AG04450 (cell line): ENCODE measurements at regions not wholly inside any gene's neighbourhood (a gene's known extent, or its start where the extent isn't known, plus 50 kb on each side); places are given as distances from the start of the nearest gene placed in this dataset.

Experiments used
- CTCF ChIA-PET: fragments of 300-600, 350-600 bp; formaldehyde crosslinking; extraction: SDS; loops from one replicate; lab custom pipeline; 2022; ENCODE audit warnings: antibody characterized with exemption, inconsistent platforms; lab: Charles Lee
- POLR2A ChIA-PET: fragments of 350-600 bp; formaldehyde crosslinking; extraction: SDS; loops from one replicate; lab custom pipeline; 2021; ENCODE audit warnings: antibody characterized with exemption, inconsistent platforms; lab: Yijun Ruan, JAX
- DNase-seq: peaks from one replicate; pipeline ENCODE4 v3.0.0-alpha.2; 2011; ENCODE audit warnings: low read depth, low spot score
- H3K27ac ChIP-seq: one replicate; pipeline ENCODE4 v1.5.1; 2012; ENCODE audit warnings: low read depth, low read length, control low read depth
- H3K27me3 ChIP-seq: one replicate; pipeline ENCODE4 v1.6.0; 2012; ENCODE audit warnings: low read length; ENCODE audit not compliant: control insufficient read depth, insufficient read depth
- H3K4me3 ChIP-seq: 2 replicates; pipeline ENCODE4 v1.5.1; 2011; ENCODE audit warnings: mild to moderate bottlenecking, low read depth, low read length, control low read depth
- H3K9me3 ChIP-seq: 2 replicates; pipeline ENCODE4 v1.5.1; 2012; ENCODE audit warnings: low read length; ENCODE audit not compliant: control insufficient read depth, insufficient read depth
- TF ChIP-seq, protein P1 (sequence below): IDR thresholded peaks from 2 replicates; pipeline ENCODE4 v1.5.1; 2011; ENCODE audit warnings: low read depth, low read length, control low read depth, inconsistent platforms

DNA sequence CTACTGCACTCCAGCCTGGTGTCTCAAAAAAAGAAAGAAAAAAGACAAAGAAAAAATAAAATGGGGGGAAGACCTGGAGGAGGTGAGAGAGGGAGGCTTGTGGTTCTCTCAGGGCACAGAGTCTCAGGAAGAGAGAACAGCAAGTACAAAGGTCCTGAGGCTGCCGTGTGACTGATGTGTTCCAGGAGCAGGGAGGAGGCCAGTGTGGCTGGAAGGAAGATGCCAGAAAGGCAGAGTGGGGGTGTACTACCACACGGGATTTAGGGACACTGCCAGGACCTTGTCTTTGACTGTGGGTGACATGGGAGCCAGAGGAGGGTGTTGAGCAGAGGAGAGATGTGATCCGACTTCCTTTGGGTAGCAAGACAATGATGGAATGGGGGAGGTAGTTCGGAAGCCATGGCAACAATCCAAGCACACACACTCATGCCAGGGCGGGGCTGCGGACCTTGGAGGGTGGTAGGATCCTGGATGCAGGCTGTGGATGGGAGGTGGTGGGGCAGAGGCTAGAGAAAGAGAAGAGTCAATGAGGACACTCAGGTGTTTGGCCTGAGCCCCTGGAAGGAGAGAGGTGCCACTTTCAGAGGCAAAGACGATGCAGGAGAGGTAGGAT is 136.4 kb upstream of the PTPN1 start:
- Histone ChIP-seq H3K27me3 (no peaks in the 10 kb centered on the region), H3K9me3 (peaks cover 6% of the 10 kb centered on the region), H3K27ac (no peak overlapping the region), H3K4me3 (no peak overlapping the region)
- no peak for DNase-seq
- CTCF ChIA-PET: no interaction called here
- POLR2A ChIA-PET: no interaction called here
- TF ChIP-seq, protein P1, sequence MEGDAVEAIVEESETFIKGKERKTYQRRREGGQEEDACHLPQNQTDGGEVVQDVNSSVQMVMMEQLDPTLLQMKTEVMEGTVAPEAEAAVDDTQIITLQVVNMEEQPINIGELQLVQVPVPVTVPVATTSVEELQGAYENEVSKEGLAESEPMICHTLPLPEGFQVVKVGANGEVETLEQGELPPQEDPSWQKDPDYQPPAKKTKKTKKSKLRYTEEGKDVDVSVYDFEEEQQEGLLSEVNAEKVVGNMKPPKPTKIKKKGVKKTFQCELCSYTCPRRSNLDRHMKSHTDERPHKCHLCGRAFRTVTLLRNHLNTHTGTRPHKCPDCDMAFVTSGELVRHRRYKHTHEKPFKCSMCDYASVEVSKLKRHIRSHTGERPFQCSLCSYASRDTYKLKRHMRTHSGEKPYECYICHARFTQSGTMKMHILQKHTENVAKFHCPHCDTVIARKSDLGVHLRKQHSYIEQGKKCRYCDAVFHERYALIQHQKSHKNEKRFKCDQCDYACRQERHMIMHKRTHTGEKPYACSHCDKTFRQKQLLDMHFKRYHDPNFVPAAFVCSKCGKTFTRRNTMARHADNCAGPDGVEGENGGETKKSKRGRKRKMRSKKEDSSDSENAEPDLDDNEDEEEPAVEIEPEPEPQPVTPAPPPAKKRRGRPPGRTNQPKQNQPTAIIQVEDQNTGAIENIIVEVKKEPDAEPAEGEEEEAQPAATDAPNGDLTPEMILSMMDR: no peak

DNA sequence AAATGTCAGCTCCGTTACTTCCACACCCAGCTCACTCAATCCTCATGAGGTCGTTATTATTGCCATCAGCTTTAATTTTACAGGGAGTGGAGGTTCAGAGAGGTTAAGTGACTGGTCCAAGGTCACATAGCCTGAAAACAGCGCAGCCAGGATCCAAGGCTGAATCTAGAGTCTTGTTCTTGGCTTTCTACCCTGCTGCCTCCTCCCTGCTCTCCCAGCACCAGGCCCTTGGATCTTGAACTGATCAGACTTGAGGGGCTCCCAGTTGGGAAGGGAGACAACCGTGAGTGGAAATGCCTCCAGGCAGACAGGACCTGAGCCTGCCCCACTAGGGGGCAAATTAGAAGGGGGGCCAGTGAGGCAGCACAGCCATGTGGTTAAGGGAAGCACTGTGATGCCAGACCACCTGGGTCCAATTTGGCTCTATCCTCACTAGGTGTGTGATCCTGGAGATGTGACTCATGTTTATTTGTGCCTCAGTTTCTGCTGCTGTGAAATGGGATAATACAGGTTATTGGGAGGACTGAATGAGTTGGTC is 135.6 kb upstream of the PTPN1 start:
- no peak overlapping the region for H3K4me3 ChIP-seq
- TF ChIP-seq, protein P1: no peak
- H3K27me3 ChIP-seq: no peaks in the 10 kb centered on the region
- CTCF ChIA-PET: no interaction called here
- H3K9me3 ChIP-seq: no peaks in the 10 kb centered on the region; the same call in none of the 2 replicates
- POLR2A ChIA-PET: no interaction called here
- no peak for DNase-seq
- no peak overlapping the region for H3K27ac ChIP-seq

DNA sequence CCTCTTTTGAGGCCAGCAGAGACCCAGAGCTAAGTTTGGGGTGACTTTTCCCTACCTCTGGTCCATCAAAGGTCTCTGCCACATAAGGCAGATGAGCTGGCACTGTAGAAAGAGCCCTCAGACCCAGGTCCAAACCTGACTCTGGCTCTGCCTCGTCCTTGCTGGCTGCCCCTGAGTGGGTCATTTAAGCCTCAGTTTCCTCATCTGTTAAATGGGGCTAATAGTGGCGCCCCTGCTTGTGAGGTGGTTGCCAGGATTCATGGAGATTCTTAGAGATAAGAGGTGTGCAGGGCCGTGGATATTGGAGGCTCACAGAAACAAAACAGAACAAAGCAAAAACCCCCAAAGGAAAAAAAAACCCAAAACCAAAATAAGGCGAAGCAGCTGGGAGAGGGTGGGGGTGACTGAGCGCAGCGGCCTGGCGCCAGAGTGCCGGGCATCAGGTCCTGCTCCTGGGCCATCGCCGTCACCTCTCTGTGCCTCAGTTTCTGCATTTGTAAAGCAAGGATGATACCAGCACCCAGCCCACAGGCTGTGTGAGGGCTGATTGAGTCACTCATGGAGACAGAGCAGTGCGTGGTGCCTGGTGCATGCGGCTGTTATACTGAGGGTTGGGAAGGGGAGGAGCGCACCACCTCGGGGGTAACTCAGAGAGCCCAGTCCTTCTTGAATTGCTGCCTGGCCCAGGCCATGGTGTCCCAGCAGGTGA is 133.8 kb upstream of the PTPN1 start:
- H3K4me3 ChIP-seq: no peak overlapping the region
- H3K27ac ChIP-seq: no peak overlapping the region
- TF ChIP-seq, protein P1: no peak
- no peaks in the 10 kb centered on the region; the same call in 1 of the 2 replicates for H3K9me3 ChIP-seq
- no peak for DNase-seq
- H3K27me3 ChIP-seq: no peaks in the 10 kb centered on the region
- POLR2A ChIA-PET: no interaction called here
- CTCF ChIA-PET: no interaction called here

DNA sequence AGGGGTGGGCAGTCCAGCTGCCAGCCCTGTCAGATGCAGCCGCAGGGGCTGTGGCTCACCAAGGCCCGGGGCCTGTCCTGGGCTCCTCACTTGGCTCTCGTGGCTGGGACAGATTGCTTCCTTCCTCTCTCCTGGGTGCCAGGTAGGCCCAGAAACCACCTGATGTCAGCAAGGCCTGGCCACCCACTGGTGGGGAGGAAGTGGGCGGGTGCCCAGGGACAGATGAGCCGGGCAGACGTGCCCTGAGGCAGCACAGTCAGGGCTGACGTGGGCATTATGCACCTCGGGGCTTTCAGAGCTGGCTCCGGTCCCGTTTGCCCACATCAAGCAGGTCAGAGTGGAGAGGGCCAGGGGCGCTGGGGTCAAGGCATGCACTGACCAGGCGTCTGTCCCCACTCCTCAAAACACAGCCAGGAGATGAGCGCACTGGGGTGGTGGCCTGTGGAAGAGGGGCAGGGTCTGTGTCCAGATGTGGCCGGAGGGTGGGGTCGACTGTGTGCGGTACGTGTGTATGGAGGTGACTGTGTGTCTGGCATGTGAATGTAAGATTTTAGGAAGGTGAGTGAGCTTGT is 133.2 kb upstream of the PTPN1 start:
- TF ChIP-seq, protein P1: no peak
- no peak for DNase-seq
- Histone ChIP-seq H3K27me3 (no peaks in the 10 kb centered on the region), H3K27ac (no peak overlapping the region), H3K4me3 (no peak overlapping the region), H3K9me3 (no peaks in the 10 kb centered on the region)
- ChIA-PET CTCF (interaction anchor here (1.1 kb wide), 1 partner anchor 8 kb away, joined by 3 read pairs; no protein-coding TSS in a partner anchor), POLR2A (no interaction called here)
